Activated CD4-positive, alpha-beta memory T cell treated with anti-CD3 and anti-CD28 coated beads for 36 hours (primary cell): ENCODE measurements at regions not wholly inside any gene's neighbourhood (a gene's known extent, or its start where the extent isn't known, plus 50 kb on each side); places are given as distances from the start of the nearest gene placed in this dataset.

Experiments
- CTCF ChIA-PET: fragments of 350-600 bp; sonication (Branson Sonifier 250); formaldehyde crosslinking; loops from one replicate; lab custom pipeline; 2021; ENCODE audit warnings: antibody characterized with exemption, inconsistent platforms; lab: Charles Lee
- POLR2A ChIA-PET: fragments of 350-600 bp; sonication (Branson Sonifier 250); formaldehyde crosslinking; loops from one replicate; lab custom pipeline; 2021; ENCODE audit warnings: antibody characterized with exemption; lab: Charles Lee
- DNase-seq: peaks from one replicate; pipeline ENCODE4 v3.0.0-alpha.2; 2020
- H3K27ac Mint-ChIP-seq: one replicate; pipeline ENCODE4 v1.8.0; 2021; ENCODE audit warnings: mixed read lengths
- H3K27me3 Mint-ChIP-seq: one replicate; pipeline ENCODE4 v1.8.0; 2021; ENCODE audit warnings: mixed read lengths
- H3K36me3 Mint-ChIP-seq: one replicate; pipeline ENCODE4 v1.8.0; 2021; ENCODE audit warnings: mixed read lengths
- H3K4me1 Mint-ChIP-seq: one replicate; pipeline ENCODE4 v1.8.0; 2021; ENCODE audit warnings: low read depth, mixed read lengths
- H3K4me3 Mint-ChIP-seq: one replicate; pipeline ENCODE4 v1.8.0; 2021; ENCODE audit warnings: mild to moderate bottlenecking, mixed read lengths
- H3K9me3 Mint-ChIP-seq: one replicate; pipeline ENCODE4 v1.8.0; 2021; ENCODE audit warnings: mixed read lengths
- intact Hi-C: fragments of 100-400 bp; cut with micrococcal nuclease; formaldehyde crosslinking; loops from one replicate; pipeline ENCODE4 v1.15.1; 2023

DNA sequence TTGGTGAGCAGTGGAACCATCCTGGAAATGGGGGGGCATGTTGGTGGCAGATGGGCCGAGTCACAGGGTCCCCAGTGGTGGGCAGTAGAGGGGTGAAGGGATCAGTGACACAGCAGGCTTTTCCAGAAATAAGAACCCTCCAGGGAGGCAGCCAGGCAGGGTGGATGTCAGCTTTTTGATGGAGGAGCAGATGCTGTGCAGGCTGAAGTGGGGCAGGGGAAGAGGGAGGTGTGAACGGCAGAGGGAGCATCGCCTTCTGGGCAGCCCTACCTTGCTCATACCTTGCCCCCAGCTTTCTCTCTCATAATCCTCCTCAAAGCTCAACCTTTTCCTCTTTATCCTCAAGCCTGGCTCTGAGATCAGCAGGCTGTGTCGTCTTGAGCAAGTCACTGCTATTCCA is 131.8 kb upstream of the IPO9 start:
- H3K27ac Mint-ChIP-seq, result no peak overlapping the region
- intact Hi-C loops, result no loop called here
- POLR2A ChIA-PET, result no interaction called here
- no peaks in the 10 kb centered on the region for H3K27me3 Mint-ChIP-seq
- H3K4me1 Mint-ChIP-seq, result no peaks in the 10 kb centered on the region
- H3K36me3 Mint-ChIP-seq, result no peaks in the 10 kb centered on the region
- CTCF ChIA-PET, result interaction anchor here (1.5 to 2.6 kb wide), 3 partner anchors 13 to 262 kb away, joined by 4 to 7 read pairs (median 4); no protein-coding TSS in a partner anchor
- peaks cover 7% of the 10 kb centered on the region for H3K9me3 Mint-ChIP-seq
- no peak for DNase-seq
- no peak overlapping the region for H3K4me3 Mint-ChIP-seq

DNA sequence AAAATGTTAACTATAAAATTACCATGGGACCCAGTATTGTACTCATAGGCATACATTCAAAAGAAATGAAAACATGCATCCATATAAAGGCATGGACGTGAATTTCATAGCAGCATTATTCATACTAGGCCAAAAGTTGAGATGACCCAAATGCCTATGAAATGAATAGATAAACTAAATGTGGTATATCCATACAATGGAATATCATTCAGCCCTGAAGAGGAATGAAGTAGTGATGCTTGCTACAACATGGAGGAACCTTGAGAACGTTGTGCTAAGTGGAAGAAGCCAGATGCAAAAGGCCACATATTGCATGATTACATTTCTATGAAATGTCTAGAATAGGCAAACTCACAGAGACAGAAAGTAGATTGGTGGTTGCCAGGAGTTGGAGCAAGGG is 127.1 kb upstream of the IPO9 start:
- Mint-ChIP-seq H3K9me3 (peaks cover 7% of the 10 kb centered on the region), H3K36me3 (no peaks in the 10 kb centered on the region), H3K27ac (no peak overlapping the region), H3K27me3 (no peaks in the 10 kb centered on the region), H3K4me3 (no peak overlapping the region), H3K4me1 (no peaks in the 10 kb centered on the region)
- intact Hi-C loops, result no loop called here
- CTCF ChIA-PET, result interaction anchor here (17.1 kb wide), 1 partner anchor 89 kb away, joined by 298 read pairs; no protein-coding TSS in a partner anchor
- DNase-seq, result no peak
- POLR2A ChIA-PET, result no interaction called here

DNA sequence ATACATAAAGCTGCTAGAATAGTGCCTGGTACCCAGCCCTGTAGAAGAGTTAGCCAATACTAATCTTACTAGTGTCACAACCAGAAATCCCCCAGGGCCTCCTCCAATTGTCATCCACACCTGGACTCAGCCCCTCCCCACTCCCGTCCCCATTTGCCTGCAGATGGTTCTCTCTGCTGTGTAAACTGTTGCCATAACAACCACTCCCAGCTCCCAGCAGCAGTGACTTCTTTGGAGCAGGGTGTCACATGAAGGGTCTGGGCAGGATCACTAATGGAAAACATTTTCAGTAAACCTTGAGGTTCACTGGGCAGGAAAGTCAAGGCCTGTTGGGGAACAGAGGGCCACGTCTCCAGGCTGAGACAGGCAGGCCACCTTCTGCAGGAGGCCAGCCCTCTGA is 126.0 kb upstream of the IPO9 start:
- peaks cover 7% of the 10 kb centered on the region for H3K9me3 Mint-ChIP-seq
- no peaks in the 10 kb centered on the region for H3K4me1 Mint-ChIP-seq
- CTCF ChIA-PET, result interaction anchor here (0.8 to 17.1 kb wide), 8 partner anchors 8 to 169 kb away, joined by 3 to 298 read pairs (median 3); partner anchors contain the start of gene IPO9
- H3K36me3 Mint-ChIP-seq, result no peaks in the 10 kb centered on the region
- no peak for DNase-seq
- H3K4me3 Mint-ChIP-seq, result no peak overlapping the region
- POLR2A ChIA-PET, result no interaction called here
- no peaks in the 10 kb centered on the region for H3K27me3 Mint-ChIP-seq
- intact Hi-C loops, result no loop called here
- no peak overlapping the region for H3K27ac Mint-ChIP-seq

DNA sequence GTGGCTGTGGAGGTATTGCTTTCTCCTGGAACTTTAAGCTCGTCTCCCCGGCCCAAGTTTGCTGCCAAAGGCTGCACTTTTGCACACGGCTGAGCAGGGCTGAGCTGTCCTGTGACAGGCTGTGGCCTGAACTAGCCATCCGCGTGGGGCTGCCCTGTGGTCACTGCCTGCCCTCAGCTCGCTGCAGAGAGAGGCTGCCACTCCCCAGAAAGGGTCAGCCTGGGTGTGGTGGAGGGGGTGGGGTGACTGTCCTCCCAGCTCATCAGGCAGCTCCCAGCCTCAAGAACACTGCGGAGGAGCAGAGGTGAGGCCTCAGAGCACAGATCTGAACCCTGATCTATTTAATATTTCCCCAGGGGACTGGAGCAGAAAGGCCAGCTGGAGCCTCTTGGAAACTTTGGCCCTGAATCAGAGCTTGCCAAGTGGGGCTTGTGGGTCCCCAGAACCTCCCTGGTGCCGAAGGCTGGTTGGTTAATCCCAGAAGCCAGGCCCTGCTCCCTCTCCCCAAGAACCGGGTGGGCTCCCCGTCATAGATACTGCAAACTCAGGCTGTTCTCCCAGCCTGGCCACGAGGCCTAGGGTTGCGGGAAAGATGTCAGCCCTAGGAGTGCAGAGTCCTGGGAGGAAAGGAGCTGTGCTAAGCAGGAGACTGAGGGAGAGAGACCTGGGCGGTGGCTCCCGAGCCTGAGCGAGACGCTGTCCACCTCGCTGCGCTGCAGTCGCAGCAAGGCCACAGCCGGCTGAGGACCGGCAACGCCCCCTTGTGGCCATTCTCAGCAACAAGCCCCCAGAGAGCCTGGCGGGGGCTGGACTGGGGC is 125.1 kb upstream of the IPO9 start:
- intact Hi-C loops, result loop anchor here (1.0 kb wide), 1 partner anchor 145 kb away; no protein-coding TSS in a partner anchor
- peaks cover 7% of the 10 kb centered on the region for H3K9me3 Mint-ChIP-seq
- no peak overlapping the region for H3K27ac Mint-ChIP-seq
- H3K4me3 Mint-ChIP-seq, result no peak overlapping the region
- CTCF ChIA-PET, result interaction anchor here (0.8 to 17.1 kb wide), 13 partner anchors 9 to 191 kb away, joined by 3 to 298 read pairs (median 3); partner anchors contain the start of gene IPO9
- no peaks in the 10 kb centered on the region for H3K36me3 Mint-ChIP-seq
- peak; percentile 78 for DNase-seq
- no peaks in the 10 kb centered on the region for H3K27me3 Mint-ChIP-seq
- H3K4me1 Mint-ChIP-seq, result no peaks in the 10 kb centered on the region
- POLR2A ChIA-PET, result no interaction called here

DNA sequence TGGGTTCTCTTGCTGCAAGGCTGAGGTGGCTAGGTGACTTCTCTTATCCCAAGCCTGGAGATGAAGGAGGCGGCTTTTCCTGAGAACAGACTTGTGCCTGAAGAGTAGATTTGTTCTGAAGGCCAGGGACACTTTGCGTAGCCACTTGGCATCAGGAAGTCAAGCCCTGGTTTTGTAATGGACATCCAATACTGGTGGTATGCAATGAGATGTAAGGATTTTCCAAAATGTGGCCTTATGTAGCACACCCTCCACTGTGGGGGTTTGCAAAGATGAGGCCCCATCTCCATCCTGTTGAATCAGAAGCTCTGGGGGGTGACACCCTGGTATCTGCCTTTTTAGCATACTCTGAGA is 124.5 kb upstream of the IPO9 start:
- intact Hi-C loops, result loop anchor here (1.0 kb wide), 1 partner anchor 145 kb away; no protein-coding TSS in a partner anchor
- H3K36me3 Mint-ChIP-seq, result no peaks in the 10 kb centered on the region
- H3K27ac Mint-ChIP-seq, result no peak overlapping the region
- ChIA-PET CTCF (interaction anchor here (0.6 to 17.1 kb wide), 8 partner anchors 9 to 178 kb away, joined by 3 to 298 read pairs (median 4); no protein-coding TSS in a partner anchor), POLR2A (no interaction called here)
- no peaks in the 10 kb centered on the region for H3K4me1 Mint-ChIP-seq
- no peaks in the 10 kb centered on the region for H3K27me3 Mint-ChIP-seq
- no peak for DNase-seq
- H3K4me3 Mint-ChIP-seq, result no peak overlapping the region
- peaks cover 7% of the 10 kb centered on the region for H3K9me3 Mint-ChIP-seq

DNA sequence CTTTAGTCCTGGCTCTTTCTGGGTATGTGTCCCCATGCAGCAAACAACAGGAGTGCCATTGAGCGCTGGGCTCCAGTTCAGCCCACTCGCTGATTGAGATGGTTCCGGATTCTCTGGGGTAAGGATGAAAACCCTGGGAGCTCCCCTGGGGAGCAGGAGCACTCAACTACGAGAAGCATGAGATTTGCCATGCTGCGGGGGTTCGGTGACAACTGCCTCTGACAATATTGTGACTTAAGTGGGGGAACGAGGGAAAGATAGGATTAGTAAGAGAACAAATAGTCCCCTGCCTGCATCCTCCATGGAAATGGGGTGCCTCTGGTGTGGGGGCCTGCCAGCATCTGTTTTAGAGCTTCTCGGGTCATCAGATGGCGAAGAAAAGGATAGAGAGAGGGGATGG is 123.6 kb upstream of the IPO9 start:
- Mint-ChIP-seq H3K4me3 (no peak overlapping the region), H3K27me3 (no peaks in the 10 kb centered on the region), H3K9me3 (peaks cover 7% of the 10 kb centered on the region), H3K36me3 (no peaks in the 10 kb centered on the region), H3K27ac (no peak overlapping the region), H3K4me1 (no peaks in the 10 kb centered on the region)
- intact Hi-C loops, result no loop called here
- CTCF ChIA-PET, result interaction anchor here (1.0 to 17.1 kb wide), 5 partner anchors 8 to 145 kb away, joined by 3 to 298 read pairs (median 5); no protein-coding TSS in a partner anchor
- DNase-seq, result no peak
- POLR2A ChIA-PET, result no interaction called here

DNA sequence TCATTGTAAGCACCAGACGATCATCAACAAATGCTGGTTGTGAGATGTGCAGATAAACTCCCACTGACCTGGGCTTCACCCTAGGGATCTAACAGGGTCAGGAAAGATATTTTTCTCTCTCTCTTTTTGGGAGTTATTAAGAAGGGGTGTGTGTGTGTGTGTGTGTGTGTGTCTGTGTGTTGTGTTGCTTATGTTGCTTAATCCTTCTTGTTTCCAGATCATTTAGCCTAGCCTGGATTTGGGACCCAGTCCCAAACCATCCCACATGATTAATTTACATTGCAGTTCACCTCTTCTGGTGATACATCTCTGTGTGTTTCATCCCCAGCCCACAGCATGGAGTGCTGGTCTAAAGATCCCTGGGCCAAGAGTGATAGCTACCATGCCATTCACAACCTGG is 122.8 kb upstream of the IPO9 start:
- ChIA-PET POLR2A (no interaction called here), CTCF (interaction anchor here (9.6 to 17.1 kb wide), 2 partner anchors 84 to 146 kb away, joined by 125 to 298 read pairs; no protein-coding TSS in a partner anchor)
- DNase-seq, result no peak
- Mint-ChIP-seq H3K27me3 (no peaks in the 10 kb centered on the region), H3K27ac (no peak overlapping the region), H3K36me3 (no peaks in the 10 kb centered on the region), H3K4me1 (no peaks in the 10 kb centered on the region), H3K9me3 (peaks cover 7% of the 10 kb centered on the region), H3K4me3 (no peak overlapping the region)
- intact Hi-C loops, result no loop called here

DNA sequence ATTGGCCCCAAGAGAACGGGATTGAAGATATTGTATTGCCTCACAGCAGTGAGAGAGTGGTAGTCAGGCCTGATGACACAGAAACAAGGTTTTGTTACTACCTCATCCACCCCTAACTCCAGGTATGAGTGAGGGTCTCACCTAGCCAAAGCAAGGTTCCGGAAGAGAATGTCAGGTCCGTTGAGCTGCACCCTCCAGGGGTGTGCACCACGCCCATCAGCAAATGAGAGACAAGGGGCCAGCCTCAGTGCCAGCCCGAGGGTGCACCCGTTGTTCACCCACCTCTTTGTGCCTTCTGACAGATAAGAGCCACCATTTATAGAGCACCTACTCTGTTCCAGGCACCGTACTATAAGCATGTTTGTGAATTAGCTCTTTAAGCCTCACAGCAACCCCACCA is 121.9 kb upstream of the IPO9 start:
- Mint-ChIP-seq H3K27ac (no peak overlapping the region), H3K36me3 (no peaks in the 10 kb centered on the region), H3K4me1 (no peaks in the 10 kb centered on the region), H3K4me3 (no peak overlapping the region), H3K27me3 (no peaks in the 10 kb centered on the region), H3K9me3 (peaks cover under 1% of the 10 kb centered on the region)
- ChIA-PET CTCF (interaction anchor here (0.6 to 17.1 kb wide), 3 partner anchors 83 to 420 kb away, joined by 4 to 298 read pairs (median 125); no protein-coding TSS in a partner anchor), POLR2A (interaction anchor here (0.9 kb wide), 1 partner anchor 12 kb away, joined by 3 read pairs; no protein-coding TSS in a partner anchor)
- no peak for DNase-seq
- intact Hi-C loops, result no loop called here

DNA sequence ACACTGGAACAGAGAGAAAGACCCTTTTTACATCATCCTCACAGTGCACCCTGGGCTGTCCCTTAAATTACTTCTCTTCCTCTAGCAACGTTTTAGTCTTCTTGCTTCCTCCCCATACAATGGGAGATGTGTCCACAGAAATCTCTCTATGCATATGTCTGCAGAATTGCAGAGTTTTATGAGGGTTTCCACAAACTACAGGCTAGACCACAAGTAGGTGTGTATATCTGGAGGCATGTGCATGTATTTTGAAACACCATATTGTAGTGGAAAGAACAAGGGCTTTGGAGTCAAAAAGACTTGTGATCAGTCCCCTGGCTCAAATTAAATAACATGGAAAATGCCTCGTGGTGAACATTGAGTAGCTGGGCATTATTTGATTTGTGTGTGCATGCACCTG is 121.3 kb upstream of the IPO9 start:
- ChIA-PET POLR2A (interaction anchor here (0.9 kb wide), 1 partner anchor 13 kb away, joined by 3 read pairs; no protein-coding TSS in a partner anchor), CTCF (interaction anchor here (0.6 to 17.1 kb wide), 4 partner anchors 83 to 226 kb away, joined by 3 to 298 read pairs (median 68); no protein-coding TSS in a partner anchor)
- Mint-ChIP-seq H3K4me1 (no peaks in the 10 kb centered on the region), H3K9me3 (no peaks in the 10 kb centered on the region), H3K4me3 (no peak overlapping the region), H3K36me3 (no peaks in the 10 kb centered on the region), H3K27me3 (no peaks in the 10 kb centered on the region), H3K27ac (no peak overlapping the region)
- intact Hi-C loops, result no loop called here
- no peak for DNase-seq

DNA sequence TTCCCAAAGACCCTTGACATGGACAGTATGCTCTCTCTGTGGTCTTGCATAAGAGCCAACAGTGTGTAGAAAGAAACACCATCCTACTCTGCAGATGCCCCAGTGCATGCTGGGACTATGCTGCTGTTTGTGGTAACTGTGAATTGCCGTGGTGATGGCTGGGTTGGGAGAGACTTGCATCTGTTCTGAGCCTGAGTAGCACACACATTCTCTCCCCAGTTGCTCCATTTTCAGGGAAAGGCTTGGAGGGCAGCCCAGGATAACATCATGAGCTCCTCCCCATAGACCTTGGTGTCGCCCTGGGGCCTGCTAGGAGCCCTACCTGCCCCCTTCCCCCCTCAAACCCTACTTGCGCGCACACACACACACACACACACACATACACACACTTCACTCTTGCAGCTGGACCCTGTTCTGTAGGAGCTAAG is 120.9 kb upstream of the IPO9 start:
- intact Hi-C loops, result no loop called here
- no peaks in the 10 kb centered on the region for H3K27me3 Mint-ChIP-seq
- POLR2A ChIA-PET, result no interaction called here
- CTCF ChIA-PET, result interaction anchor here (0.6 to 17.1 kb wide), 5 partner anchors 37 to 226 kb away, joined by 3 to 298 read pairs (median 11); no protein-coding TSS in a partner anchor
- no peak for DNase-seq
- H3K4me1 Mint-ChIP-seq, result no peaks in the 10 kb centered on the region
- no peaks in the 10 kb centered on the region for H3K36me3 Mint-ChIP-seq
- no peak overlapping the region for H3K4me3 Mint-ChIP-seq
- H3K27ac Mint-ChIP-seq, result no peak overlapping the region
- H3K9me3 Mint-ChIP-seq, result no peaks in the 10 kb centered on the region

DNA sequence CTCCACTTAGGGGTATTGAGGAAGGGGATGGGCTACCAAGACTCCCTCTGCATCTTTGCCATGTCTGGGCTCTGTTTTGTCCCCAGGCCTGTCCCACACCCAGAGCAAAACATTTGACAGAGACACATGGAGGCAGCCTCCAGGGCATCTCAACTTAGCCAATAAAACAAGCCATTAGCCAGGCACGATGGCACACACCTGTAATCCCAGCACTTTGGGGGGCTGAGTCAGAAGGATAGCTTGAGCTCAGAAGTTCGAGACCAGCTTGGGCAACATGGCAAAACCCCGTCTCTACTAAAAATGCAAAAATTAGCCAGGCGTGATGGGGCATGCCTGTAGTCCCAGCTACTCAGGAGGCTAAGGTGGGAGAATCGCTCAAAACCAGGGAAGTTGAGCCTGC is 120.3 kb upstream of the IPO9 start:
- CTCF ChIA-PET, result interaction anchor here (1.1 to 17.1 kb wide), 15 partner anchors 10 to 227 kb away, joined by 3 to 298 read pairs (median 6); no protein-coding TSS in a partner anchor
- DNase-seq, result no peak
- H3K4me3 Mint-ChIP-seq, result no peak overlapping the region
- no peaks in the 10 kb centered on the region for H3K4me1 Mint-ChIP-seq
- no peak overlapping the region for H3K27ac Mint-ChIP-seq
- no peaks in the 10 kb centered on the region for H3K36me3 Mint-ChIP-seq
- POLR2A ChIA-PET, result no interaction called here
- H3K9me3 Mint-ChIP-seq, result no peaks in the 10 kb centered on the region
- no peaks in the 10 kb centered on the region for H3K27me3 Mint-ChIP-seq
- intact Hi-C loops, result loop anchor here (1.0 kb wide), 1 partner anchor 85 kb away; no protein-coding TSS in a partner anchor
